Stimulated activated CD4-positive, alpha-beta T cell treated with anti-CD3 and anti-CD28 coated beads, Interleukin-1b, Interleukin-23, amount 100 ng/mL, for 48 hours (primary cell): ENCODE measurements at regions not wholly inside any gene's neighbourhood (a gene's known extent, or its start where the extent isn't known, plus 50 kb on each side); places are given as distances from the start of the nearest gene placed in this dataset.

Experiments
- DNase-seq: peaks from one replicate; pipeline ENCODE4 v3.0.0-alpha.2; 2020

- no peak for DNase-seq
Observed at GRCh38 chr4:32506067-32506466, 1785.9 kb downstream of the PCDH7 start.

GRCh38 chr4:32519060-32519459 is 1798.9 kb downstream of the PCDH7 start:
- no peak for DNase-seq

GRCh38 chr4:32525420-32525819 is 1805.3 kb downstream of the PCDH7 start:
- DNase-seq = no peak

- DNase-seq = no peak
Observed at GRCh38 chr4:32544846-32545245, 1824.7 kb downstream of the PCDH7 start.

- no peak for DNase-seq
Observed at GRCh38 chr4:32551943-32552342, 1831.8 kb downstream of the PCDH7 start.

- DNase-seq = no peak
Observed at GRCh38 chr4:32560306-32560705, 1840.1 kb downstream of the PCDH7 start.

- no peak for DNase-seq
Observed at GRCh38 chr4:32562010-32562409, 1841.8 kb downstream of the PCDH7 start.

- no peak for DNase-seq
Observed at GRCh38 chr4:32564626-32565025, 1844.5 kb downstream of the PCDH7 start.

- no peak for DNase-seq
Observed at GRCh38 chr4:32569861-32570260, 1849.7 kb downstream of the PCDH7 start.

- no peak for DNase-seq
Observed at GRCh38 chr4:32572366-32572765, 1852.2 kb downstream of the PCDH7 start.

GRCh38 chr4:32574803-32575202 is 1854.6 kb downstream of the PCDH7 start:
- no peak for DNase-seq

- DNase-seq = no peak
Observed at GRCh38 chr4:32589097-32589496, 1868.9 kb downstream of the PCDH7 start.

- DNase-seq = no peak
Observed at GRCh38 chr4:32589853-32590252, 1869.7 kb downstream of the PCDH7 start.

GRCh38 chr4:32597354-32597753 is 1877.2 kb downstream of the PCDH7 start:
- DNase-seq = no peak

GRCh38 chr4:32601848-32602247 is 1881.7 kb downstream of the PCDH7 start:
- no peak for DNase-seq

- DNase-seq = no peak
Observed at GRCh38 chr4:32607978-32608377, 1887.8 kb downstream of the PCDH7 start.

GRCh38 chr4:32624943-32625603 is 1904.9 kb downstream of the PCDH7 start:
- DNase-seq = no peak

GRCh38 chr4:32625687-32626337 is 1905.6 kb downstream of the PCDH7 start:
- DNase-seq = no peak

- DNase-seq = no peak
Observed at GRCh38 chr4:32631831-32632230, 1911.7 kb downstream of the PCDH7 start.

GRCh38 chr4:32633421-32633820 is 1913.3 kb downstream of the PCDH7 start:
- DNase-seq = no peak

GRCh38 chr4:32645653-32646052 is 1925.5 kb downstream of the PCDH7 start:
- no peak for DNase-seq

GRCh38 chr4:32658019-32658418 is 1937.8 kb downstream of the PCDH7 start:
- no peak for DNase-seq

GRCh38 chr4:32661229-32661628 is 1941.1 kb downstream of the PCDH7 start:
- DNase-seq = no peak

- no peak for DNase-seq
Observed at GRCh38 chr4:32662803-32663202, 1942.6 kb downstream of the PCDH7 start.

- DNase-seq = no peak
Observed at GRCh38 chr4:32672359-32672758, 1952.2 kb downstream of the PCDH7 start.
